H1 (cell line): ENCODE measurements at regions not wholly inside any gene's neighbourhood (a gene's known extent, or its start where the extent isn't known, plus 50 kb on each side); places are given as distances from the start of the nearest gene placed in this dataset.

ENCODE experiments used
- ASH2L ChIP-seq: fragments of 200-600, 300-600 bp; sonication (generic); IDR thresholded peaks from one replicate; pipeline ENCODE4 v1.7.1; 2017; ENCODE audit warnings: low read length
- CBX5 ChIP-seq: fragments of 300-800, 300-1000 bp; sonication (generic); IDR thresholded peaks from 2 replicates; pipeline ENCODE4 v1.7.1; 2016; ENCODE audit warnings: antibody characterized with exemption, low read length, low read depth
- CBX8 ChIP-seq: fragments of 300-800, 300-1000 bp; sonication (generic); IDR thresholded peaks from 2 replicates; pipeline ENCODE4 v1.7.1; 2016; ENCODE audit warnings: low read depth, low read length, borderline replicate concordance
- CHD2 ChIP-seq: IDR thresholded peaks from 2 replicates; pipeline ENCODE4 v1.6.1; 2012; ENCODE audit warnings: low read length, improper control_type of control experiment
- CREB1 ChIP-seq: IDR thresholded peaks from 2 replicates; pipeline ENCODE4 v1.6.1; 2012; ENCODE audit warnings: inconsistent platforms
- EGR1 ChIP-seq: IDR thresholded peaks from 2 replicates; pipeline ENCODE4 v1.6.1; 2011; ENCODE audit warnings: low read depth, low read length, borderline replicate concordance
- GABPA ChIP-seq: IDR thresholded peaks from 2 replicates; pipeline ENCODE4 v1.6.1; 2011; ENCODE audit warnings: mild to moderate bottlenecking, low read length, moderate library complexity, borderline replicate concordance; ENCODE audit not compliant: insufficient read depth
- GTF2F1 ChIP-seq: IDR thresholded peaks from 2 replicates; pipeline ENCODE4 v1.6.1; 2012; ENCODE audit warnings: low read depth, low read length, improper control_type of control experiment, borderline replicate concordance
- HDAC6 ChIP-seq: IDR thresholded peaks from one replicate; pipeline ENCODE4 v1.7.1; 2012; ENCODE audit warnings: low read depth, mild to moderate bottlenecking, inconsistent platforms, low read length, moderate library complexity
- KDM1A ChIP-seq: fragments of 200-600, 300-600 bp; sonication (generic); IDR thresholded peaks from 2 replicates; pipeline ENCODE4 v1.7.1; 2016; ENCODE audit warnings: mild to moderate bottlenecking, low read length, borderline replicate concordance
- MAFK ChIP-seq: IDR thresholded peaks from 2 replicates; pipeline ENCODE4 v1.6.1; 2012; ENCODE audit warnings: low read depth, mild to moderate bottlenecking, improper control_type of control experiment, low read length
- NRF1 ChIP-seq: IDR thresholded peaks from 2 replicates; pipeline ENCODE4 v1.6.1; 2011; ENCODE audit warnings: mild to moderate bottlenecking, low read depth, low read length, improper control_type of control experiment
- POLR2A ChIP-seq, 2 experiments: IDR thresholded peaks; 1 replicate in 1 of 2; 2 replicates in 1 of 2; pipeline ENCODE4 v1.6.1; 2011; ENCODE audit warnings: low read depth in 2 of 2, low read length in 2 of 2, mild to moderate bottlenecking in 2 of 2; ENCODE audit errors: control extremely low read depth in 1 of 2
- POLR2AphosphoS5 ChIP-seq: IDR thresholded peaks from 2 replicates; pipeline ENCODE4 v1.6.1; 2011; ENCODE audit warnings: low read depth, low read length
- SIX5 ChIP-seq: IDR thresholded peaks from 2 replicates; pipeline ENCODE4 v1.6.1; 2011; ENCODE audit warnings: mild to moderate bottlenecking, low read depth, low read length
- SP4 ChIP-seq: IDR thresholded peaks from 2 replicates; pipeline ENCODE4 v1.6.1; 2012; ENCODE audit warnings: low read length, inconsistent platforms
- SRF ChIP-seq: IDR thresholded peaks from 2 replicates; pipeline ENCODE4 v1.6.1; 2011; ENCODE audit warnings: mild to moderate bottlenecking, low read depth, low read length, moderate library complexity
- SUZ12 ChIP-seq: fragments of 200-600 bp; sonication (generic); IDR thresholded peaks from 2 replicates; pipeline ENCODE4 v1.6.1; 2012; ENCODE audit warnings: mild to moderate bottlenecking, inconsistent platforms, low read length, moderate library complexity, mixed read lengths
- TAF7 ChIP-seq: optimal IDR thresholded peaks from 2 replicates; pipeline ENCODE3; 2011; ENCODE audit warnings: low read depth, mild to moderate bottlenecking, inconsistent platforms, low read length, moderate library complexity, borderline replicate concordance
- TBP ChIP-seq: IDR thresholded peaks from 2 replicates; pipeline ENCODE4 v1.6.1; 2011; ENCODE audit warnings: low read depth, low read length, improper control_type of control experiment
- TCF12 ChIP-seq: IDR thresholded peaks from 2 replicates; pipeline ENCODE4 v1.6.1; 2011; ENCODE audit warnings: low read depth, mild to moderate bottlenecking, low read length
- TEAD4 ChIP-seq: IDR thresholded peaks from 2 replicates; pipeline ENCODE4 v1.6.1; 2012; ENCODE audit warnings: low read depth, low read length, inconsistent platforms, mixed read lengths
- ZNF274 ChIP-seq: IDR thresholded peaks from 2 replicates; pipeline ENCODE4 v1.7.0; 2012; ENCODE audit warnings: low read length, borderline replicate concordance; ENCODE audit errors: extremely low read depth
- TF ChIP-seq, protein P1 (sequence below): IDR thresholded peaks from 2 replicates; pipeline ENCODE4 v1.6.1; 2011; ENCODE audit warnings: low read length, improper control_type of control experiment
- TF ChIP-seq, protein P2 (sequence below): IDR thresholded peaks from 2 replicates; pipeline ENCODE4 v1.6.1; 2012; ENCODE audit warnings: inconsistent platforms

DNA sequence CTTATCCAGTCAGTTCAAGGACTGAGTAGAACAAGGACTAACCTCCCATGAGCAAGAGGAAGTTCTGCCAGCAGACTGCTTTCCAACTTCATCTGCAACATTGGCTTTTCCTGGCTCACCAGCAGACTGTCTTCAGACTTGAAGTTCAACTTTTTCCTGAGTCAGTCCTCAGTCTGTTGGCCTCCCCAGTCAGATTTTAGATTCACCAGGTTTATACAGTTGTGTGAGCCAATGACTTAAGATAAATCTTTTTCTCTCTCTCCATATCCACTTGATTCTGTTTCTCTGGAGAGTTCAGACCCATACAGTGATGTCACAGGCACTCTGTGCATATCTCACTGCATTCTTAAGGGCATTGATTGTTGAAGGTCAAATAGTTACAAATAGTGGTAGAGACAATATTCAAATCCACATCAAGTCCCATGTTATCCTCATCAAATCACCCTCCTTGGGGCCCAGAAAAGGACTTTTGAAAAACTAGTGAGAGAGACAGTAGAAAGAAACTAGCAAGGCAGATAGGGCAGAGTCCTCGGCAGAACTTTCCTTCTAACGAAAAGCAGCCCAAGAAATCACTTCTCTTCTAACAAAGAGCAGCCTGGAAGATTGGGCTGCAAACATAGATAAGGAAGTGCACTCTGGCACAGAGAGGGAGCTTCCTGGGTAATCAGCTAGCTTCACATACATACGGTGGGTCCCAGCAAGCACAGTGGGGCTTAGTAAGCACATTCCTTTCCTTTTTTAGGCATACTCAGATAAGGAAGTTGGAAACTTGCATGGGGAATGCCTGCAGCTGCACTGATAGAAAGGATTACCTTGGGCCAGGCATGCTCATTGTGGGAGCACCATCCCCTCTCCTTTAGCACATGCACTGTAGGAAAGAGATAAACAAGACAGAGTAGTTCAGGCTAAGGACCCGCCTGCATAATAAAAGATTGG is 132.3 kb upstream of the FAM20A start (continued):
- TF ChIP-seq, protein P1, sequence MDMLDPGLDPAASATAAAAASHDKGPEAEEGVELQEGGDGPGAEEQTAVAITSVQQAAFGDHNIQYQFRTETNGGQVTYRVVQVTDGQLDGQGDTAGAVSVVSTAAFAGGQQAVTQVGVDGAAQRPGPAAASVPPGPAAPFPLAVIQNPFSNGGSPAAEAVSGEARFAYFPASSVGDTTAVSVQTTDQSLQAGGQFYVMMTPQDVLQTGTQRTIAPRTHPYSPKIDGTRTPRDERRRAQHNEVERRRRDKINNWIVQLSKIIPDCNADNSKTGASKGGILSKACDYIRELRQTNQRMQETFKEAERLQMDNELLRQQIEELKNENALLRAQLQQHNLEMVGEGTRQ = no peak
- TF ChIP-seq ZNF274 (no peak), CREB1 (no peak), TAF7 (peak; percentile 23), SRF (peak; percentile 100), GABPA (no peak), SUZ12 (no peak), POLR2A (IDR thresholded peaks at IDR 0.05; ENCODE audit: control extremely low read depth in 1 of 2, low read depth in 2 of 2, low read length in 2 of 2) (peak; percentile 41 to 76; a peak in 2 of 3 replicates), CBX8 (no peak), EGR1 (no peak), TCF12 (no peak), MAFK (peak; percentile 75), KDM1A (no peak), GTF2F1 (0 out of 2 replicates have a peak, but pooled peaks have one; percentile 12), POLR2AphosphoS5 (peak; percentile 62), SP4 (no peak), CBX5 (no peak), ASH2L (peak; percentile 57), NRF1 (no peak), SIX5 (no peak), CHD2 (peak; percentile 44; the same call in 1 of the 2 replicates), HDAC6 (no peak), TEAD4 (peak; percentile 85), TBP (peak; percentile 75)
- TF ChIP-seq, protein P2, sequence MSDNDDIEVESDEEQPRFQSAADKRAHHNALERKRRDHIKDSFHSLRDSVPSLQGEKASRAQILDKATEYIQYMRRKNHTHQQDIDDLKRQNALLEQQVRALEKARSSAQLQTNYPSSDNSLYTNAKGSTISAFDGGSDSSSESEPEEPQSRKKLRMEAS = peak; percentile 90
